Loucy (cell line): ENCODE measurements at regions not wholly inside any gene's neighbourhood (a gene's known extent, or its start where the extent isn't known, plus 50 kb on each side); places are given as distances from the start of the nearest gene placed in this dataset.

ENCODE experiments used
- EZH2phosphoT487 ChIP-seq: fragments of 200-600 bp; IDR thresholded peaks from 2 replicates; pipeline ENCODE4 v1.6.1; 2018; ENCODE audit warnings: antibody characterized with exemption, mild to moderate bottlenecking, moderate library complexity, borderline replicate concordance
- TF ChIP-seq, protein P1 (sequence below): fragments of 200-600 bp; sonication (generic); conservative IDR thresholded peaks from 2 replicates; pipeline ENCODE4 v1.5.1; 2014; ENCODE audit warnings: mild to moderate bottlenecking, antibody characterized with exemption, low read length

- TF ChIP-seq, protein P1, sequence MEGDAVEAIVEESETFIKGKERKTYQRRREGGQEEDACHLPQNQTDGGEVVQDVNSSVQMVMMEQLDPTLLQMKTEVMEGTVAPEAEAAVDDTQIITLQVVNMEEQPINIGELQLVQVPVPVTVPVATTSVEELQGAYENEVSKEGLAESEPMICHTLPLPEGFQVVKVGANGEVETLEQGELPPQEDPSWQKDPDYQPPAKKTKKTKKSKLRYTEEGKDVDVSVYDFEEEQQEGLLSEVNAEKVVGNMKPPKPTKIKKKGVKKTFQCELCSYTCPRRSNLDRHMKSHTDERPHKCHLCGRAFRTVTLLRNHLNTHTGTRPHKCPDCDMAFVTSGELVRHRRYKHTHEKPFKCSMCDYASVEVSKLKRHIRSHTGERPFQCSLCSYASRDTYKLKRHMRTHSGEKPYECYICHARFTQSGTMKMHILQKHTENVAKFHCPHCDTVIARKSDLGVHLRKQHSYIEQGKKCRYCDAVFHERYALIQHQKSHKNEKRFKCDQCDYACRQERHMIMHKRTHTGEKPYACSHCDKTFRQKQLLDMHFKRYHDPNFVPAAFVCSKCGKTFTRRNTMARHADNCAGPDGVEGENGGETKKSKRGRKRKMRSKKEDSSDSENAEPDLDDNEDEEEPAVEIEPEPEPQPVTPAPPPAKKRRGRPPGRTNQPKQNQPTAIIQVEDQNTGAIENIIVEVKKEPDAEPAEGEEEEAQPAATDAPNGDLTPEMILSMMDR, result no peak
- no peak for TF ChIP-seq EZH2phosphoT487
Observed at GRCh38 chr2:58886009-58886408, 644.9 kb upstream of the FANCL start.
